UCSD-AML1 (cell line): ENCODE measurements at regions not wholly inside any gene's neighbourhood (a gene's known extent, or its start where the extent isn't known, plus 50 kb on each side); places are given as distances from the start of the nearest gene placed in this dataset.
"Not testable (repeated sequence)": the region's sequence is repeated elsewhere in the genome, so short reads cannot be mapped to it uniquely, and the experiment has no call there.

Experiments
- DNase-seq: peaks from one replicate; lab custom pipeline; 2025; ENCODE audit not compliant: unreplicated experiment; lab: John Stamatoyannopoulos, UW

DNA sequence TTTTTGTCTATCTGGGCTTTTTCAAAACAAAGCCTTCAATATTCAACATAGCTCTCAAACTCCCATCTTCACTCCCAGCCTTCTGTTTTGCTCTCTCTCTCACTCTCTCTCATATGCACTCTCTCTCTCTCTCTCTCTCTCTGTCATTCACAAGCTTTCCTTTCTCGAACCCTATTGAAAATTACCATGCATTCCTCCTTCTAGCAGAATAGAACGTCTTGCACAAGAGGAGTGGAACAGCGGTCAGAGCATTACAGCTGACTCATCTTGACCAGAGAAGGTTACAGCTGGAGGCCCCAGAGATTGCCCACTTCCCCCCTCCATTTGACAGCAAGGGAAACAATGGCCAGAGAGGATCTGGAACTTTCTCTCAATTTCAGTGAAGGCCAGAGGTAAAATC lies 51.0 kb upstream of the LIFR start:
- peak; percentile 36 for DNase-seq

DNA sequence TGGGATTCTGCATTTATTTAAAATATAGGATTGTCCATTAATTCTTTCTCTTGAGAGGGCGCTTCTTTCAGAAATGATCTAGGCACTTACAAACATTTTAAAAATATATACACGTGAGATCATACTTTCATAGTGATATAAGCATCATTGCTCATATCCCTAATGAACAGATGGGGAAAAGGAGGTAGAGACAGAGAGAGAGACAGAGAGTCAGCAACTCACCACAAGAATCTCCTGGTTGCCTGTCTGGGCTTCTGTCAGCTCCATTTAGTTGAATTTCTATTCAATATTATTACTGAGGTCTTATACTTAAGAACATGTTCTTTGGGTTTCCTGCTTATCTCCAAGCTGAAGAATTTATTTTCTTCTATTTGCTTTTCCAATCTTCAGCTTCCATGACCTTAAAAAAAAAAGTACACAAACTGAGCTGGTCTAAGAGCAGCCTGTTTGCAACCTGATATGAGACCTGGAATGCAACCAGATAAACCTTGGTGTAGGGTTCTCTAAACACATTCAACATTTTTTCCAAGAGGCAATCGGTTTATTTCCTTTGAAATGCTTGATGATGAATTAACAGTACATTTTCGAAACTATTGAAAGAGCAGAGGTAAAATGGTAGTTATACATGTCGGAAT lies 51.6 kb upstream of the LIFR start:
- DNase-seq, result no peak

DNA sequence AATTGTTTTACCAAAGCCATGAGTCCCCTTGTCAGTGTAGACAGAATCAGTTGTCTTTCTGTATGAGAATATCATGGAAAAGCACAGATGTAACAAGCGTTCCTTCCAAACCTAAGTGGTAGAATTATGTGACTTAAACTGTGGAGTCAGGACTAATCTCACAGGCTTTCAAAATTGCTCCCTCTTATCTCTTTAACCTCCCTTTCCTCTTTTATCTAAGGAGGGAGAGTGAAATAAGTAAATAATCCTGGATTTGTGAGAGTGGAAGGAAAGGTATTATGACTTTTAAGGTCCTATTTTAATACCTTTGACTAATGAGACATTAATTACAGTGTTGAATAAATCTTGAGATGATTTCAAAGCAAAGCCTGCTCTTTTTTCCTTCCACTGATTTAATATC lies 52.4 kb upstream of the LIFR start:
- DNase-seq, result no peak

DNA sequence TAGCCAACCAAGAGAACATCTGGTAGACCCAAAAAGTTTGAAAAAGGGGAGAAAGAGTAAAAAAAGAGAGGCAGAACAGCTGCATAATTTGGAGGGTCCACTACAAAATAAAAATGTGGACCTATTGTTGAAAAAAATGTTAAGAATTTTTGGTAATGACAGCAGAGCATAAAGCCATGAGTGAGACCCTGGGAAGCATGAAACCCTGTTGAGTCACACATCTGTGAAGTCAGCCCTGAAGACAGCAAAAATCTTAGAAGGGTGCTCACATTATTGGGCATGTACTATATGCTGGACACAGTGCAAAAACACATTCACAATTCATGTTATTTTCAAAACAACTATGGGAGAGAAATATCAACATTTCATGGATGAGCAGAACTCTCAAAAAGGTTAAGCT lies 56.4 kb upstream of the LIFR start:
- DNase-seq, result no peak

DNA sequence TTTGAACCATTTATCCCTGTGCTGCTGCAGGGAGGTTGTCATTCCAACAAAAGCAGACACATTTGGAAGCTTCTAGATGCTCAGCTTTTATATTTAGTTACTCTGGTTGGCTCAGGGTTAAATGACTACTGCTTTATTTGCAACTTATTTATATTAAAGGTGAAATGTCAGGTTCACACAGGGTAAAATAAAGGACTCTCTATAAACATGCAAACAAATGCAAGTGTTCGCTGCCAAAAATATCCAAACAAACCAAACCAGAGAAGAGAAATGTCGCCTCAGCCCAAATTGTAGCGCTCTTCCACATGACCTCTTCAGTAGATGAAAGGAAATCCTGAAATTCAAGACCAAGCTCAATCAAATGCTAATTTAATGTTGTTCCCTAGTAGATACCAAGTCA lies 57.0 kb upstream of the LIFR start:
- DNase-seq, result no peak

DNA sequence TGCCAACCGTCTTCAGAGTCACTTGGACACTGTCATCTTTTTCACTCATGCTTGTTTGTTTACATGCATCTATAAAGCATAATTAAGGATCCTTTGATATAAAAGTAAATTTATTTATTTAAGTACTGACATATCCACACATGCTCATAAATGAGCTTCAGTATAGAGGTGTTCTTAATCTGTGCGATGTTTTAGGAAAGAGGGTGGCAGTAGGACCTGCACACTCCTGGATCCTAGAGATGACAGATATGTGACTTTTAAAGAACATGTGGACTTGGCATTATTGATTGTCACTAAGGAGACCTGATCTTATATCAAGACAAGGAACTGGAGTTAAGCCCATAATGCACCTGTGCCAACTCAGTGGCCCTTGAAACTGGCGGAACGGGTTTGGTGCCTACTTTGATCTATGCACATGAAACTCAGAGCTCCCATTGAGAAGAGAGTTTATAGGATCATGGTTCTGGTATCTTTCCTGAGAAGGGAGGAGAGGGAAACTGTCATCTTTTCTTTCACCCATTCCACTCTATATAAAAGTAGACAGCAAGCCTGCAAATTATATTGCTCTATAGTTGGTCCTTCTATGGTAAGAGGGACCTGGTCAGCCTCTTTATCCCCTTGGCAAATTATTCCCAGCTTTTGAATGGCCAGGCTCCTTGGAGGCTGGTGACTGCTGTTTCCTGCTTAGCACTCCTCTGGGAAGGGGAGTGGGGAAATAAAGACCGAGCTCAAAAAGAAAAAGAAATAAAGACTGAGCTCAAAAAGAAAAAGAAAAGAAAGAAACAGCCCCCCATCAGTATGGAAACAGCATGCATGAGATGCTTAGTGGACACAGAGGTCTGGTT lies 57.8 kb upstream of the LIFR start:
- DNase-seq, result no peak

DNA sequence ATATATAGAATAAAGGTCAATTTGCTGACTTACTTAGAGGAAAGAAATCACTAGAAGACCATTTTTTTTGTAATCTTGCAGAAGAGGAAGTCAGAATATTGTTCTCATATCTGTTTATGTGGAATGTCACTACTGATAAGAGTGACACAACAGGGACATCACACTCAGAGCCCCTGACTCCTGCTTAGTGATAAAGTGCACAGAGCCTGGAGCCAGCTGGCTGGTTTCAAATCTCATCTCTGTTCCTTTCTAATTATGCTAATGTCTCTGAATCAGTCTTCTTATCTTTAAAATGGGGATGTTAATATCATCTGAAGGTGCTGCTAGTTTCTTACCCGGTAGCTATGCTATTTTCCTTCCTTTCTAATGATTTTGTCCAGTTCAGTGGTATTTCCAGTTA lies 58.6 kb upstream of the LIFR start:
- DNase-seq, result no peak

DNA sequence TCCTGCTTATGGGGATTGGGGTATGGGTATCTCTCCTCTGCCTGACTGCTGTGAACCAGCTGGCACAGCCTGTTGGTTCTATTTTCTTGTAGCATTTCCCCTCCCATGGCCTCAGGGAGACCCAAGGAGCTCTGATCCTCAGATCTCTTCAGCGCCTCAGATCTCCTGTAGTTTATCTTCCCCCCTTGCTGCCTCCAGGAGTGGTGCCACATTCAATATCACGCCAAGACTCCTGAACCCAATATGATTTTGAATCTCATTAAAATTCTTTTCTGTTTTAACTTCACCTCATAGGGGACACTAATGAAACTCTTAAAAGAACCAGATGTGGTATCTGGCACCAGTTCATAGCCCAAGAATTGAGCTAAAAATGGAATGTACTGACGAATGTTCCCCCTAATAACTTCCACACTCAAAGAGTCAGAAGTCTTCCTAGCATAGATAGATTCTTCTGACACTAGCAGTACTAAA lies 59.6 kb upstream of the LIFR start:
- no peak for DNase-seq

DNA sequence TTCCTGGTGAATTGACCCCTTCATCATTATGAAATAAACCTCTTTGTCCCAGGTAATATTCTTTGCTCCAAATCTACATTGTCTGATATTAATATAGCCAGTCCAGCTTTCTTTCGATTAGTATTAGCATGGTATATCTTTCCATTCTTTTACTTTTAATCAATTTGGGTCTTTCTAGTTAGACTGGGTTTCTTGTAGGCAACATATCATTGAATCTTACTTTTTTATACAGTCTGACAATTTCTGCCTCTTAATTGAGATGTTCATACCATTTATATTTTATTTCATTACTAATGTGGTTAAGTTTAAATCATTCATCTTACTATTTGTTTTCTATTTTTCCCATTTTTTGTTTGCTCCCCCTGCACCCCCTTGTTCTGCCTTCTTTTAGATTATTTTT lies 61.7 kb upstream of the LIFR start:
- DNase-seq, result no peak

DNA sequence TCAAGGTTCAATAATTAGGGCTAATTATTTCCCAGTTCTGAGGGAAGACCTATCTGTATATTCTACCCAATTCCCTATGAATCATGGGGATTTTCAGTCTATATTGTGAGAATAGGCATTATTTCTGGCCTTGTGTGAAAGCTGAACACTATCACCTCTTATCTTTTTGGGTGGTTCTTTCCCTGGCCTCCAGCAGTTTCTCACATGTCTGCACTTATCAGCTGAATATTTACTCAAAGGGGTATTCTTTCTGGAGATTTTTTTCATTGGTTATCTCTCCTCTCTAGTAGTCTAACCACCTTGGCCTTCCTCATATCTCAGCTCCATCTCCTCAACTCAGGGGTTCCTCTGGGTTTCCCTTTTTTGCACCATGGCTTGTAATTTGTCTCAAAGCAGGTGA lies 64.9 kb upstream of the LIFR start:
- no peak for DNase-seq

DNA sequence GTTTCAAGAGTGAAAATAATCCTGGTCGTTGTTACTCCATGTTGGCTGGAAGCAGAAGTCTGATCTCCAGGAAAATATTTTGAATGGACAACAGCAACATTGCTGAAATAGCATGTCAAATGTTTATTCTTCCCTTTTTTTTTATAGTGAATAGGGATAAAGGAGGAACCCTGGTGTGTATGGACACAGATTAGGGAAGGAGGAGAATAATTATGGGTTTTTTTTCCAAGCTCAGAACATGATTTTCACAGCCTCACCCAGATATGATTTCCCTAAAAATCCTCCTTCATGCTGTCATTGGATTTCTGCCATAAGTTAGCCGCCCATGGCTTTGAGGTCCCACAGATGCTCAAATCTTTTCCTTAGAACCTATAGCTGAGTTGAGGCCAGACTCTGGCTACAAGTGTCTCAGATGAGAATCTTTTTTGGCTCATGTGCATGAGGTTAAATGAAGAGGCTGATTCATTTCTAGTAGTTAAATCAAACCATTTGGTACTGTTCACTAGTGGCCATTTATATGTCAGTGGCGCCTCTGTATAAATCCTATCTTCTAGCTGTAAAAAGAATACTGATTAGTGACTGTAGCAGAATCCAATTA lies 65.5 kb upstream of the LIFR start:
- DNase-seq, result no peak

DNA sequence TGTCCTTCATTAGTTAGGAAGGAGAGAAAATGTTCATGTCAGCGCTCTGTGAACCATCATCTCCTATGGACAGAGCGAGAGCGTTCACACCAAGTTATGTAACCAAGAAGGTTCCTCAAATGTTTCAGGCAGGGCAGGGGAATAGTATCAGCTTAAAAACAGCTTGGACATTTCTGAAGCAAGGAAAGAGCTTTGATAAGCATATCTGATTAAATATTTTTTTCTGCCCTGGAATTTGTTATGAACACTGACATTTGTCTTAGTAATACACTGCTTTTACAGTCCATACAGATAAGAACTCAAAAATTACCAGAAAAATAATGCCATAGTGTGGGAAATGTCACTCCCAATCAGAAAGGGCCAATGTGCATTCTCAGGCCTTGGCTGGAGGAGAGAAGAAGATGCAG lies 66.3 kb upstream of the LIFR start:
- no peak for DNase-seq

DNA sequence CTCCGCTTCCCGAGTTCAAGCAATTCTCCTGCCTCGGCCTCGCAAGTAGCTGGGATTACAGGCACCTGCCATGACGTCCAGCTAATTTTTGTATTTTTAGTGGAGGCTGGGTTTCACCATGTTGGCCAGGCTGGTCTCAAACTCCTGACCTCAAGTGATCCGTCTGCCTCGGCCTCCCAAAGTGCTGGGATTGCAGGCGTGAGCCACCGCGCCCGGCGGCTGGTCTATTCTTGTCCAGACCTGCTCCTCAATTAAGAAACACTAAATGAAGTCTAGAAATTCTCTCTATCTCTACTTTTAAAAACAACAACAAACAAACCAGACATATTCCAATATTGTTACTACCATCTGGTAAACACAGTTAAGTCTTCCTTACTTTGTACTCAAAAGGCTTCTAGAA lies 68.1 kb upstream of the LIFR start:
- DNase-seq, result not testable (repeated sequence)

DNA sequence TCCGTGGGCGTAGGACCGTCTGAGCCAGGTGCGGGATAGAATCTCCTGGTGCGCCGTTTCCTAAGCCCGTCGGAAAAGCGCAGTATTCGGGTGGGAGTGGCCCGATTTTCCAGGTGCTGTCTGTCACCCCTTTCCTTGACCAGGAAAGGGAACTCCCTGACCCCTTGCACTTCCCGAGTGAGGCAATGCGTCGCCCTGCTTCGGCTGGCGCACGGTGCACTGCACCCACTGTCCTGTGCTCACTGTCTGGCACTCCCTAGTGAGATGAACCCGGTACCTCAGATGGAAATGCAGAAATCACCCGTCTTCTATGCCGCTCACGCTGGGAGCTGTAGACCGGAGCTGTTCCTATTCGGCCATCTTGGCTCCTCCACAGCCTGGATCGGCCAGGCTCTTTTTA lies 74.9 kb upstream of the LIFR start:
- DNase-seq, result not testable (repeated sequence)

DNA sequence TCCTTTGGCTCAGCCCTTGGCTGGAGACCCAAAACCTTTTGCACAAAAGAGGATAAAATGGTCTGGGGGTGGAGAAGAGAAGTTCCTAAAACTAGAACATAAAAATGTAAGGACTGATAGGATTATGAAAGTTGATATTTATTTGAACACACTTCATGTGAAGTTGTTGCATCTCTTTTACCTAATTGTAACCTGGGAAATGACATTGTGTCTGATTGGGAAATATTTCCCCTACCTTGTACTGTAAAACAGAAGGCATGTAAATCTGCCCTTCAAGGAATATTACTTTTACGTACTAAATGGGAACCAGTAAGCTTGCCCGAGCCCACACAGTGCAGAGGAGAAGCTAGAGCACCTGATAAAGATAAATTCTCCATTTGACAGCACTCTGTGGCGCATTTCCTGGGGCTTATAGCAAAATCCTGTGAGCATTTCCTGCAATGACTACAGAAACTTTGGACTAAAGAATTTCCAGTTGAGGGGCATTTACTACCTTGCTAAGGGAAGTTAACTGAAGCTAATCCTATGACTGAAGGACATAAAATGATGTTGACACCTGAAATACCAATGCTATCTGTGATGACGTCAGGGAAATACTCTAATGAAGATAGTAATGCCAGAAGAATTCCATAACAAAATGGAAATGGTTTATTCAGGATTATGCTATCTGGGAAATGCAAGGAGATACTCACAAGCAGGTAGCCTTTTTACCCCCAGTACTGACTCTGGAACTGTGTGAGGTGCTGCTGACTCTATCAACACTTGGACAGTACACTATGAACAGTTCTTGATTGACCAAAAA lies 78.3 kb upstream of the LIFR start:
- no peak for DNase-seq

DNA sequence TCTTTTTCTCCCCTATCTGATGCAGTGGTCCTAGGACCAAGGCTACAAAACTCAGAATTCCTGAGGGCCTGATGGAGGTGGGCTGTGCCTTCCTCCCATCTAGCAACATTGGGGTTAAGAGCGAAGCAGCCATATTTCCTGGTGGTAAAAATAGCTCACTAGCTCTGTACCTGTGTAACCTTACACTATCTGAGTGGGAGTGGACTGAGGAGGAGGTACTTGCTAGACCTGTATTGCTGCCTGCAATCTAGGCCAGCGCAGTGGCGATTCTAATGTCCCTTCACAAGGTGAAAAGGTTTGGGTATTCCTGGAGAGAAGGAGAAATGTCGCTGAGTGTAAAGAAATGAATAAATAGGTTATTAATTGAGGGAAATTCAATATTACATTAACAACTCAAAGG lies 80.2 kb upstream of the LIFR start:
- no peak for DNase-seq

DNA sequence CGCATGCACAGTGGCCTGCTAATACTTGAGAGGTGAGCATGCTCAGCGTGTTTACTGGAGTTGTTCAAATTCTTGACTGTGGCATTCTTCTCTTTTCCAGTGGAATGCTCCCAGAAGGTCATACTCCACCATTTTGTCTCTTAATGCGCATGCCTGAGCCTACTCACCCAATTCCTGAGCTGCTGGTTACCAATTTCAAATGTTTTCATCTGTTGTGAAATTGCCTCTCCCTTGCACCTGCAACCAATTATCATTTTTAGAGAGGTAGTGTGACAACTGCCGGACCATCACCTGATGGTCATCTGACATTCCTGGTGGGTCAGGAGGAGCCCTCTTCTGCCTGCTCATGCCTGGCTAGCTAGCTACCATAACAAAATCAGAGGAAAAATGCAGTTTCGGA lies 82.2 kb upstream of the LIFR start:
- no peak for DNase-seq

DNA sequence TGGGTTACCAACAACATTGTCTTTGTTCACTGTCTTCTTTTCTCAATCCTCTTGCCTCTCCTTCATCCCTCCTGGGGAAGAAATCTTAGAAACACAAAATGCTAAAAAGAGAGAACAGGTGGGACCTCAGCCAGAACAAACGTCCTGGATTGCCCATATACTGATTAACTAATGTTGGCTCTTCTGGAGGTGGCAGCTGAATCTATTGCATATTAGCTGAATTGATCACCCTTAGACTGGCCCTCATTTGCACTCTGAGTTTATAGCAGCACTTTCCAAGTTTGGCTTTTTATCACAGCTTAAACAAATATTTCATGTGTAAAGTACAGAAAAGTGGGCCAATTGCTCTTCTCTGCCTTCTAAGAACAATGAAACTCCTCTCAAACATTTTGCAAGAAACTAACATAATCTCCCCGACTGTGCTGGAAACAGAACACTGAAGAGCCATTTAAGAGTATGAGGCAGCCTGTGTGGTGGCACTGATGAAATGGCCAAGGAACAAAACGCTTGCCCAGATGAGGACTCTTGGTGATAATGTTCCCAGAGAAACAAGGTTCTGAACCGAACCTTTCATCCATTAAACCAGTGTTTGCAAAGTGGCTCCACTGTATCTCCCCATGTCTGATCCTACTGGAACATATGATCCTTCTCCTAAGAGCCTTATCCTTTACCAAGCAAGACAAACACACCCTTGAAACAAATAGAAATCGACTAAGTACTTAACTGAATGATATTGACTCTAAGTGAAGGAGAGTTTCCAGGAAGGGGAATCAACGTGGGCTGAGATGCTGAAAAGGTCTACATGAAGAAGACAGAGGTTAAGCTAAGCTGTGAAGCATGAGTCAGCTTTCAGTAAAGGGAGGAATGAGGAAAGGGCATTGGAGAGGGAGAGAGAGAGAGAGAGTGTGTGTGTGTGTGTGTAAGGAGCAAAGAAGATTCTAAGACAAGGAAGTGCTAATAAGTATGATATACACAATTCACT lies 83.2 kb upstream of the LIFR start:
- DNase-seq, result no peak

DNA sequence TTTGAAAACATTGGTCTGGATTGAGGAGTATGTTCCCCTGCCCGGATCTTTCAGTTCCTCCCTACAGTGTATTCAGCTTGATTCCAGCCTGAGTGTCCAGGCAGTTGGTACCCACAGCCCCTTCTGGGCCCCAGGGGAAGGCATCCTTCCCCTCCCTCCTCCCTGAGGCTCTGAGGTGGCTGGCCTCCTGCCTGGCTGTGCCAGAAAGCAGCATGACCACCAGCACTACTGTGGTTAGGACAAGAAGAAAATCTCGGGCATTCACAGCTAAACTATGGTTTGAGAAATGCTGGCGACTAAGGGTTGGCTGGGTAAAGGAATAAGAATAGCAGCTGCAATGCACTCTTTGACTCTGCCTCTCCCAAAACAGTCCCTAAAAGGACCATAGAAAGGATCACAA lies 84.6 kb upstream of the LIFR start:
- no peak for DNase-seq

DNA sequence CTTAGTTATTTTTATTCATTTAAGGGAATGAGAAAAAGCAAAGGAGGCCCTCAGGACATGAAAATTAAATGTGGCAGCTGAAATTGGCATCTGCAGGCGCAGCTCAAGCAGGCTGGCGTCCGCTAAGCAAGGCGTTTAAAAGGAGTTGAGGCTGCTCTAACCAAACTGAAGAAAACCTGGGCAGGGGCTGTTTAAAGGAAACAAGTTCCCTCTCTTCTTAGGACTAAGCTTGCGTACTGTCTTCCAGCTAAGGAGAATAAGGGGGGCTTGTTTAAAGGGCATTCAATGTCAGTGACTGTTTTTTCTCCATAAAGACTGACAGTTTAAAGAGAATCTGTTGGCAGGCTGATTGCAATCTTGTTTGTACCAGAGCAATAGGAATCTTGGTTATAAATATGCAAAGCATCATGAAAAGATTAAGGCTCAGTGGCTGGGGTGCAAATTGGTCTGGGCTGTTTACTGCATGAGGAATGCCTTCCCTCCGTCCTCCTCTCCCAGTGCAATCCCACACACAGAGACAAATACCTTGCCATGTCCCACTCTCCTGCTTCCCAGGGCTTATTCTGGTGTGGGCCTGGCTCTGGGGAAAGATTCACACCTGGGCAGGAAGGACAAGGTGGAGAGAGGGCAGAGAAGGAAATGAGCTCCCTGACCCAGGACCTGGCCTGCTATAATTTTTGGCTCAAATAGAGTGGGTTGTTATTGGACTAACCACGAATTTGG lies 85.9 kb upstream of the LIFR start:
- no peak for DNase-seq
